Large intestine (tissue), 3 donors: ENCODE measurements at regions not wholly inside any gene's neighbourhood (a gene's known extent, or its start where the extent isn't known, plus 50 kb on each side); places are given as distances from the start of the nearest gene placed in this dataset.

Source experiments
- DNase-seq, 2 donors: peaks; one replicate each; pipeline versions ENCODE4 v3.0.0 to v3.0.0-alpha.2; 2013
- H3K27ac ChIP-seq: one replicate; pipeline ENCODE4 v1.5.1; 2013; ENCODE audit warnings: low read length
- H3K27me3 ChIP-seq: 2 replicates; pipeline ENCODE4 v1.6.1; 2013; ENCODE audit warnings: low read length; ENCODE audit not compliant: control insufficient read depth, insufficient read depth
- H3K36me3 ChIP-seq: 2 replicates; pipeline ENCODE4 v1.6.1; 2013; ENCODE audit warnings: low read length; ENCODE audit not compliant: control insufficient read depth, insufficient read depth
- H3K4me1 ChIP-seq: one replicate; pipeline ENCODE4 v1.6.1; 2013; ENCODE audit warnings: low read length; ENCODE audit not compliant: control insufficient read depth, insufficient read depth
- H3K4me3 ChIP-seq: one replicate; pipeline ENCODE4 v1.5.1; 2013; ENCODE audit warnings: low read length
- H3K9me3 ChIP-seq: one replicate; pipeline ENCODE4 v1.6.1; 2013; ENCODE audit warnings: mild to moderate bottlenecking, low read depth, low read length, moderate library complexity; ENCODE audit not compliant: control insufficient read depth
- WGBS: methylation state at CpG from one replicate; pipeline ENCODE4 v1.1.5; 2013; ENCODE audit warnings: low lambda C conversion rate; ENCODE audit not compliant: insufficient coverage; 5-methylcytosine and 5-hydroxymethylcytosine counted together

DNA sequence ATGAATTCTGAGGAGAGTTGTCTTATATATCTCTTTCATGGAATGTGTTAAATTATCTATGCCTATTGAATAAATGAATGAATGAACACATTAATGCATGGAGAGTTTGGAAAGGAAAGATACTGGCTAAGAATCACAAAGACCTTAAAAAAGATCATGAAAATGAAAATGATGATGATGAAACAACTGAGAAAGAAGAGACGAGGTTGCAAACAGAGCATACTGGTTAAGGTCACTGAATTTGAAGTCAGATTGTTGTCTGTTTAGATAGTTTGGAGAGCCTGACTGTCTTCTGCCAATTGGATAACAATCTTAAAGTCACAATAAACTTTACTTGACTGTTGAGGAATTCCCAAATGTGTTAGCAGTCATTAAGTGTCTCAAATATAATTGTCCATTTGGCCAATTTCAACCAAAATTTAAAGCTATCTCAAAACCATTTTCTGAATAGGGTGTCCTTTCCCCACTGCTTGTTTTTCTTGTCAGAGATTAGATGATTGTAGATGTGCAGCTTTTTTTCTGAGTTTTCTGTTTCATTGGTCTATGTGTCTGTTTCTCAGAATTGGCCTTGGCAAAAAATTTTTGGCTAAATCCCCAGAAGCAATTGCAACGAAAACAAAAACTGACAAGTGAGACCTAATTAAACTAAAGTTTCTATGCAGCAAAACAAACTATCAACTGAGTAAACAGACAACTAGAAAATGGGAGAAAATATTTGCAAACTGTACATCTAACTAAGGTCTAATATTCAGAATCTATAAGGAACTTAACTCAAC is 132.2 kb downstream of the PTGER3 start:
- H3K36me3 ChIP-seq = no peaks in the 10 kb centered on the region
- H3K27me3 ChIP-seq = no peaks in the 10 kb centered on the region
- H3K9me3 ChIP-seq = no peaks in the 10 kb centered on the region
- H3K27ac ChIP-seq = no peak overlapping the region
- no peaks in the 10 kb centered on the region for H3K4me1 ChIP-seq
- no peak for DNase-seq
- 60% methylated on average over 1 of the region's 2 CpGs for WGBS
- no peak overlapping the region for H3K4me3 ChIP-seq

DNA sequence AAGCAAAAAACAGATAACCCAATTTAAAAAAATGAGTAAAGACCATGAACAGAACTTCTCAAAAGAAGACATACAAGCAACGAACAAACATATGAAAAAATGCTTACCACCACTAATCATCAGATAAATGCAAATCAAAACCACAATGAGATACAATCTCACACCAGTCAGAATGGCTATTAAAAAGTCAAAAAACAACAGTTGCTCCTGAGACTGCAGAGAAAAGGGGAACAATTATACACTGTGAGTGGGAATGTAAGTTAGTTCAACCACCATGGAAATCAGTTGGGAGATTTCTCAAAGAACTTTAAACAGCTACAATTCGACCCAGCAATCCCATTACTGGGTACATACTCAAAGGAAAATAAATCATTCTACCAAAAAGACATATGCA is 131.6 kb downstream of the PTGER3 start:
- Histone ChIP-seq H3K4me1 (no peaks in the 10 kb centered on the region), H3K27me3 (no peaks in the 10 kb centered on the region), H3K9me3 (no peaks in the 10 kb centered on the region), H3K4me3 (no peak overlapping the region), H3K27ac (no peak overlapping the region), H3K36me3 (no peaks in the 10 kb centered on the region)
- DNase-seq = no peak
- WGBS = 80% methylated on average over 1 of the region's 2 CpGs

DNA sequence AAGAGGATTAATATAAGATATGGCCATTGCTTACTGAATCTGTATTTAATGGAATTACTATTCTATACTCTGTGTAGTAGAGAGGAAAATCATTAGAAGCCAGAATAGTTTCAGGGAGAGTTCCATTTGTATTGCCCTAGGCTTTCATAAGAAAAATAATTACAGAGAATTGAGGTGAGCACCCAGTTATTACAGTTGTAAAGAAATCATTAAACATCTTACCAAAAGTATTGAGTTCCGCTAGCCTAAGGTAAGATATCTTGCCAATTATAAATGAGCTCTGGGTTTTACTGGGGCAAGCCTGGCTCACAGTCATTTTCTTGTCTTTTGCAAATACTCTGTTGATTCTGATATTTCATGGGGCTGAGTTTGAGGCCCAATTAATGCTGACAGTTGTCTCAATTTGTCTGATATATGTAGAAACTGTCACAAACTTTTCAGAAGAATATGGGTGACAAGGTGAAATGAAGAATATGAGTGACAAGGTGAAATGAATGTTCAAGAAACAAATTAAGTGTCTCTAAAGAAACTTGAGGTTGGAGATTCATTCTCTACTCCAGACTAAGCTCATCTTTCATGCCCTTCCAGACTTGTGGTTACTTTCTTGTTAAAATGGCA is 127.8 kb downstream of the PTGER3 start:
- Histone ChIP-seq H3K4me3 (no peak overlapping the region), H3K9me3 (peaks cover under 1% of the 10 kb centered on the region), H3K27me3 (no peaks in the 10 kb centered on the region), H3K36me3 (no peaks in the 10 kb centered on the region), H3K4me1 (no peaks in the 10 kb centered on the region), H3K27ac (no peak overlapping the region)
- WGBS = 100% methylated on average over 1 of the region's 1 CpG
- DNase-seq = no peak
